GM13976 (cell line): ENCODE measurements at regions not wholly inside any gene's neighbourhood (a gene's known extent, or its start where the extent isn't known, plus 50 kb on each side); places are given as distances from the start of the nearest gene placed in this dataset.

Source experiments
- DNase-seq: peaks from one replicate; pipeline ENCODE4 v3.0.0; 2012; ENCODE audit warnings: low spot score
- in situ Hi-C: fragments of 300-500 bp; cut with MboI; formaldehyde crosslinking; loops from one replicate; pipeline ENCODE4 v1.12.0; 2022; ENCODE audit warnings: low sequenced_read_pairs, mixed read lengths, inconsistent platforms; ENCODE audit not compliant: unreplicated experiment
- TF ChIP-seq, protein P1 (sequence below): IDR thresholded peaks from 2 replicates; pipeline ENCODE4 v1.5.1; 2012; ENCODE audit warnings: borderline replicate concordance, mild to moderate bottlenecking; ENCODE audit not compliant: insufficient read depth; ENCODE audit errors: extremely low read depth, missing control alignments, control extremely low read depth

DNA sequence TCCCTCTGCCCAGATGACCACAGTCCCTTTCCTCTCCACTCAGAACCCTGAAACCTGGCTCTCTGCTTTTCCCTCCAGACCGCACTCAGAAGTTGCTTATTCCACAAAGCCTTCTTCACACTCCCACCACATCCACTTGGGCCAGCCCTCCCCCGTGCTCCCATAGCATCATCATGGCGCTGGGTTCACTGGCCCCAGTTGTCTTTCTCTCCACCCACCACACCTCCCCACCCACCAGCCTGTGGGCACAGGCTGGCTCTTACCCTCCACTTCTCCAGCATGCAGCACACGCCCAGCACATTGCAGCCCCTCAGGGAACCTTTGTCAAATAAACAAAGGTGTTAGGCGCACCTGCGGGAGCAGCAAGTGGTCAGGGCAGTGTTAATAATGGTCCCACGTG is 130.0 kb downstream of the KATNIP start:
- no peak for DNase-seq
- in situ Hi-C loops, result no loop called here
- TF ChIP-seq, protein P1, sequence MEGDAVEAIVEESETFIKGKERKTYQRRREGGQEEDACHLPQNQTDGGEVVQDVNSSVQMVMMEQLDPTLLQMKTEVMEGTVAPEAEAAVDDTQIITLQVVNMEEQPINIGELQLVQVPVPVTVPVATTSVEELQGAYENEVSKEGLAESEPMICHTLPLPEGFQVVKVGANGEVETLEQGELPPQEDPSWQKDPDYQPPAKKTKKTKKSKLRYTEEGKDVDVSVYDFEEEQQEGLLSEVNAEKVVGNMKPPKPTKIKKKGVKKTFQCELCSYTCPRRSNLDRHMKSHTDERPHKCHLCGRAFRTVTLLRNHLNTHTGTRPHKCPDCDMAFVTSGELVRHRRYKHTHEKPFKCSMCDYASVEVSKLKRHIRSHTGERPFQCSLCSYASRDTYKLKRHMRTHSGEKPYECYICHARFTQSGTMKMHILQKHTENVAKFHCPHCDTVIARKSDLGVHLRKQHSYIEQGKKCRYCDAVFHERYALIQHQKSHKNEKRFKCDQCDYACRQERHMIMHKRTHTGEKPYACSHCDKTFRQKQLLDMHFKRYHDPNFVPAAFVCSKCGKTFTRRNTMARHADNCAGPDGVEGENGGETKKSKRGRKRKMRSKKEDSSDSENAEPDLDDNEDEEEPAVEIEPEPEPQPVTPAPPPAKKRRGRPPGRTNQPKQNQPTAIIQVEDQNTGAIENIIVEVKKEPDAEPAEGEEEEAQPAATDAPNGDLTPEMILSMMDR, result no peak

DNA sequence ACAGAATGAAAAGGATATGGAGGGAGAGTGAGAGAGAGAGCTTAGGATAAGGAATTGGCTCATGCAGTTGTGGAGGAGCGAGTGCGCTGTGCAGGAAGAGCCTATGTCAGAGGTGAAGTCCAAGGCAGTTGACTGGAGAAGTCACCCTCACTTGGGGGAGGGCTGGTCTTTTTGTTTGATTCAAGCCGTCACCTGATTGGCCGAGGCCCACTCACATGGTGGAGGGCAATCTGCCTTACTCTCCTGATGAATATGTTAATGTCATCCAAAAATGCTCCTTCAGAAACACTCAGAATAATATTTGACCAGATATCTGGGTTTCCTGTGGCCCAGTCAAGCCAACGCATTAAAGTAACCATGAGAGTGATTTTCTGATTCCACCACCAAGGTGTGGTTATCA is 131.7 kb downstream of the KATNIP start:
- no peak for DNase-seq
- in situ Hi-C loops, result no loop called here
- TF ChIP-seq, protein P1, result no peak

DNA sequence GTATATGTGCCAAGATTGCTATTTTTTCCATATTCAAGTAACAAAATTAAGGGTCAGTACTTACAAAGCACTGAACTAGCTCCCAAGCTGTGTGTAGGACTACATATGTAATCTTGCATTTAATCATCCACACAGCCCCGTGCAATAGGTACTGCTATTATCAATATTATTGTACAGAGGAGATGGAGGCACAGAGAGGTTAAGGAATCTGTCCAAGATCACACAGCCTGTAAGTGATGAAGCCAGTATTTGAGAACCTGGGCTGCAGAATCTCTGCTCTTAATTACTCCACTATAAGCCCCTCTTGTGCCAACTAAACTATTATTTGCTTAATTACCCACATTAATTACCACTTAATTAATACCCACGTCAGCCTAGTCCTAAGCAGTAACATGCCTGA is 134.1 kb downstream of the KATNIP start:
- DNase-seq, result no peak
- TF ChIP-seq, protein P1, result no peak
- in situ Hi-C loops, result no loop called here

DNA sequence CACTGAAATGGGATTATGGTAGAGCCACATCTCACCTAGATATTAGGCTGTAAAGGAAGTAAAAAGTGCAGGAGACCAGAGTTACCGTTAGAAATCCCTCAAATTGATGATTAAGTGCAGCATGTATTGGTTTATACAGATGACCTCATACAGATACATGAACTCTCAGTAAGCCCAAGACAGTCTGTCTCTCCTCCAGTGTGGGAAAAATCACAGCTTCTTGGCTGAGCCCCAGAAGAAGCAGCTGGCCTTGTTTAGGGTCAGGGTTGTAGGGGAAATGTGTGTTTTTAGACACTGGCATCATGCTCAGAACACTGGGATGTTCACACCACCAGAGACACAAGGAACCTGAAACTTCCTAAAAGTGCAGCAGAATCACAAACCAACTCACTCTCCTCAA is 135.9 kb downstream of the KATNIP start:
- no peak for DNase-seq
- in situ Hi-C loops, result no loop called here
- TF ChIP-seq, protein P1, result no peak

DNA sequence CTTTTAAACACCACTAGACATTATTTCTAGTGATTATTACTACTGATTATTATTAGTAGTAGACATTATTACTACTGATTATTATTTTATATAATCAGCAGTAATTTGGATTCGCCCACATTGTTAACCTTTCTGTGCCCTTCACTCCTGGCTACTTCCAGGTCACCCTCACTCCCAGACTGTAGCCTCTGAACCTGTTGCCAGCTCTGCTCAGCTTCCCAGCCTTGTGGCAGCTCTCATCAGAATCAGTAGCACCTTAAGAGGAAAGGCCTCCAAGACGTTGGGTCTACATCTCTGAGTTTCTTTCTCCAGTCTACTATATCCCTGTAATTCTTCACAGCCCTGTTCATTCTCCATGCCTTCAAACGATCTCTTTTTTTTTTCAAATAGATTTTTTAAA is 137.0 kb downstream of the KATNIP start:
- no peak for DNase-seq
- TF ChIP-seq, protein P1, result no peak
- in situ Hi-C loops, result no loop called here

DNA sequence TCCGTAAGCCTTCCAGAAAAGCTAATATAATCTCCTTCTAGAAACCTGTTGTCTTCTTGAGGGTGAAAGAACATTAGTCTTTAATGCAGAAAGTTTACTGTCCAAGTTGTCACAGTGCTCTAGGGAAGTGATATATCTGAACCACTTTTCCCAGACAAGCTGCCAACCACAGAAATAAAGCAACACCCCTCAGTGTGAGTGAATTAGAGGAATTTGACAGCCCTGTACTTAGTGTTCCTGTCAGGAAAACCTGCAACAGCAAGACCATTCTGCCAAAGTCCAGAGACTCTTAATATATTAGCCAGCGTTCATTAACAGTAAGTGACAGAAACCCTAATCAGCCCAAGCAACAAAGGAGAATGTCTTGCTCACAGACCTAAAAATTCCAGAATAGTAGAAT is 137.7 kb downstream of the KATNIP start:
- TF ChIP-seq, protein P1, result no peak
- in situ Hi-C loops, result no loop called here
- no peak for DNase-seq

DNA sequence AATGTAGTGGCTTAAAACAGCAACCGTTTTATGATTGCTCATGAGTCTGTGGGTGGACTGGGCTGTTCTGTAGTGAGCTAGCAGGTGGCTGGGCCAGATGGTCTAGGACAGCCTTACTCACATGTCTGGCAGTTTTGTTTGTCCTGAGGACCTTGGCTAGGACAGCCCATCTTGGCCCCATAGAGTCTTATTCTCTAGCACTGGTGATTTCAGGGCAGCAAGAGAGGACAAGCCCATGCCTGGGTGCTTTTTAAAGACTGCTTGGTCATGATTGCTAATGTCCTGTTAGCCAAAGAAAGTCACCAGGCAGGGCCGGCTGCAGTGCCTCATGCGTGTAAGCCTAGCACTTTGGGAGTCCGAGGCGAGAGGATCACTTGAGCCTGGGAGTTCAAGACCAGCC is 139.8 kb downstream of the KATNIP start:
- DNase-seq, result no peak
- in situ Hi-C loops, result no loop called here
- TF ChIP-seq, protein P1, result no peak
